Hematopoietic multipotent progenitor cell (in vitro differentiated cells): ENCODE measurements at regions not wholly inside any gene's neighbourhood (a gene's known extent, or its start where the extent isn't known, plus 50 kb on each side); places are given as distances from the start of the nearest gene placed in this dataset.

ENCODE experiments used
- DNase-seq, 3 donors: peaks; one replicate each; pipeline ENCODE4 v3.0.0-alpha.2; 2011 to 2015; ENCODE audit warnings: low read depth in 2 of 3, low spot score in 2 of 3

DNA sequence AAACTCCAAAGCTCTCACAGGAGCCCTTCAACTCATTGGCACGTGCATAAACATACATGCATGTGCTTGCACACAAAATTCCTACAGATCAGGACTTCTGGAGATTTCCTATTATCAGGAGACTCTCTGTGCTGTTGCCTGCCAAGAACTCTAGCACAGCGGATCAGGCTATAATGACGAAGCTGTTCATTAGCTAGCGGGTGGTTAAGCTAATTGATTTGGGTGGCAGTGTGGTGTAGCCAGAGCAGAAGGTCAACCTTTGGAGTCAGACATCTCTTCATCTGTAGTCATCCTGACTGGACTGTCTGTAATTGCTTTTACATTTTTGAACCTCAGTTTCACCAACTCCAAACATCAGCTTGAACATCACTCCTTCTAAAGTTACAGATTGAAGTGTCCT, 69.0 kb downstream of the KIF2B start:
- no peak for DNase-seq

DNA sequence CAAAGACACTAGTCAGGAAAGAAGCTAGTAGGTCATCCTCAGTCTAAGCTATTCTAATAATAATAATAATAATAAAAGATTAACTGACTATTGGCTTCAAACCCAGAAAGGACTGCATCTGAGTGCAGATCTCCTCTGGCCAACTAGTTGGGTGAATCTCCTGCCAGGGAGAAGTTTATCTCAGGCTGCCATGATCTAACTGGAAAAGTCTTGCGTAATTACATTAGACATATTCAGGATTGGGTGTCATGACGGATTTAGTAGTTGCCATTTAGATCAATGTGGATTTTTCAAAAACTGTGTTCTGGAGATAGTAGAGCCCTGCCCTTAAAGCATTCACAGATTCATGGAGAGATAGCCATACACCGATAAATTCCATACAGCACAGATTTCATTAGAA, 69.5 kb downstream of the KIF2B start:
- DNase-seq = no peak

DNA sequence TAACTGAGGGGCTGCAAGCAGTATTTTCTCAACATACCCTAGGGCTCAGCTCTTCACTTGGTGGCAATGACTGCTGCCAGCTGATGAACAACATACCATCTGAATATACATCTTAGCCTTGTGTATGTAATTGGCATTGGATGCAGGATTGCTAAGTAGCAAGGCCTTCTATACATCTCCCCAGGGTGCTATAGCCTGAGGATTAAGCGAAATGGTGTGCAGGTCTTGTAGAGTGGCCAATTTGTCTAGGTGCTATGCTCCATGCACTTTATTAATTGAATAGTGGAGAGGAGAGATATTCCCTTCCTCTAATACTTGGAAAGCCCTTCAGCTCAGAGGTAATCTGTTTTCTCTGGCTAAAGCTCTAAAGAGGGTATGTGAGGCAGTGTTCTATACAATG, 71.9 kb downstream of the KIF2B start:
- DNase-seq = no peak

DNA sequence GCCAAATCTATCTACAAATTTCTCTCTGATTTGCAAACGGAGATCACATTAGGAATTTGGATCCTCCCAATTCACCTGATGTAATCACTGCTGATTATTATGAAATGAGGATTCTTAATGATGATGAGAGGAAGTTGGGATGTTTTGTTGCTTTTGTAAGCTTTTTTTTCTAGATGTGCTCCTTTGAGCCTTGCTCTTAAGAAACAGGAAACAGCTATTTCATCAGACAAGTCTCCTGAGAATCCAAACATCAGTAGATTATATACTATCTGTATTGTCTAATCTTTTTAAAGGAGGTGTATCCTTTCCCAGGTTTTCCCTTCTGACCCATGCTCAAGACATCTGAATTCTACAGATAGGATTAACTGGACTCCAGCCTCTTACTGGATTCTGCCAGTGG, 73.3 kb downstream of the KIF2B start:
- DNase-seq = no peak

DNA sequence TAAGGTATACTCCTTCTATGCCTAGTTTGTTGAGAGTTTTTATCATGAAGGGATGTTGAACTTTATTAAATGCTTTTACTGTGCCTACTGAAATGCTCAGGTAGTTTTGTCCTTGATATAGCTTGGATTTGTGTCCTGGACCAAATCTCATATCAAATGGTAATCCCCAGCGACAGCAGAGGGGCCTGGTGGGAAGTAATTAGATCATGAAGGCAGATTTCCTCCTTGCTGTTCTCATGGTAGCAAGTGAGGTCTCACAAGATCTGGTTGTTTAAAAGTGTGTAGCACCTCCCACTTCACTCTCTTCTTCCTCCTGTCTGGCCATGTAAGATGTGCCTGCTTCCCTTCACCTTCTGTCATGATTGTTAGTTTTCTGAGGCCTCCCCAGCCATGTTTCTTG, 78.2 kb downstream of the KIF2B start:
- DNase-seq = no peak

DNA sequence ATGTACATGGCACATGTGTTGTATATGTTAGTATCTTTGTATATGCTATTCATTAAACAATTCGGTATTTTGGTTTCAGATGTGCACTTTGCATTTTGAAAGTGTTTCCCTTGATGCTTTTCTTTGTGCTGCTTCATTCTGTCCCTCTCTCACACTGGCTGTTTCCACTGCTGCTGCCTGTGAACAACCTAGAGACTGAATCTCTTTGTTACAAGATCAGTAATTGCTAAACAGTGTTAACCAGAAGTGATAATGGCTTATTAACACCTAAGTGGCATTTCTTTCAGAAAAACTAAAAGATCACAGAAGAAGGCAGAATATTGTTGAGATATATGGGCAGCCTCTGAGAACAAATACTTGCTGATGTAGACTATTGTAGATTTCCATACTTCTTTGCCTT, 84.7 kb downstream of the KIF2B start:
- DNase-seq = no peak

DNA sequence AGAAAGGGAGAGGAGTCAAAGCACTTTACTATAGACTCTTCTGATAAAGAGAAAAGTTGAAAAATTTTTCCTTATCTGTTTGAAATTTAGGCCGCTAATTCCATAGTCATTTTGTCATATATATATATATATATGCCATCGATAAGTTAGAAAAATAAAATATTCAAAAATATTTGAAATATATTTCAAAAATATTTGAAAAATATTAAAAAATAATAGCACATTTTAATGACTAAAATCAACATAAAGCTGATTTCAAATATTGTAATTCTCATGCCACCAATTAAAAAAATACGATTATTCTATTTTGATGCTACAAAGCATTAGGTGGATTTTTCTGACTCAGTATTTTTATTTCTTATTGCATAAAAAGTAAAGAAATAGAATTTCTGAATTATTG, 87.1 kb downstream of the KIF2B start:
- DNase-seq = no peak

DNA sequence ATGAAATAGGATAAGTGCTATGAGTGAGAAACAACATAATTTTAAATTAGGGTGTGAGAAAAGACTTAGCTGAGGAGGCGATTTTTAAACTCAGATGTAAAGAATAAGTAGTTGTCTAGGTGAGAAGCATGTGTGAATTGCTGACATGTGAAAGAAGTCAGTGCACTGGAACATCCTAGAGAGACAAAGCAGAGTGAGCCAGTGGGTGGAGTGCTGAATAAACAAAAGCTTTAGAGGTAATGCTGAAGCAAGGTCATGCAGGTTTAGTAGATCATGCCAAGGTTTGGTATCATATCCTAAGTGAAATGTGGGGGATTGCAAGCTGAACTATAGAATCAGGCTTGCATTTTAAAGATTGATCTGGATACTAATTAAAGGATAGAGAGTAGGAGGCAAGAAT, 89.4 kb downstream of the KIF2B start:
- no peak for DNase-seq

DNA sequence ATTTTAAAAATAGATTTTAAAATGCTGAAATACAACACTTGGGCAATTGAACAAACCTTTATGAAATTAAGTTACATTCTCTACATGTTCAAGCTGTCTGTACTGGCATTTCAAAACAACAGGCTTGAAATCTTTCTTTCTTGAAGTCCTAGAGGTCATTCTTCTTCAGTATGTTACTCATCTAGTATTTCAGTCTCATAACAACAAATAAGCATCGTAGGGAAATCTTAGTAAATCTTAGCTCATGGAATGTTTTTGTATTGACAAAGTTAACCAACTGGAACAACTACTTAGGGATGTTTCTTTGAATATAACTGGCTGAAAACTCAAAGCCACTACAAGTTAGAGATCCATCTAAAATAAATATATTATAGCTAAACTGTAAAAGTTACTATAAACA, 96.6 kb downstream of the KIF2B start:
- DNase-seq = no peak

DNA sequence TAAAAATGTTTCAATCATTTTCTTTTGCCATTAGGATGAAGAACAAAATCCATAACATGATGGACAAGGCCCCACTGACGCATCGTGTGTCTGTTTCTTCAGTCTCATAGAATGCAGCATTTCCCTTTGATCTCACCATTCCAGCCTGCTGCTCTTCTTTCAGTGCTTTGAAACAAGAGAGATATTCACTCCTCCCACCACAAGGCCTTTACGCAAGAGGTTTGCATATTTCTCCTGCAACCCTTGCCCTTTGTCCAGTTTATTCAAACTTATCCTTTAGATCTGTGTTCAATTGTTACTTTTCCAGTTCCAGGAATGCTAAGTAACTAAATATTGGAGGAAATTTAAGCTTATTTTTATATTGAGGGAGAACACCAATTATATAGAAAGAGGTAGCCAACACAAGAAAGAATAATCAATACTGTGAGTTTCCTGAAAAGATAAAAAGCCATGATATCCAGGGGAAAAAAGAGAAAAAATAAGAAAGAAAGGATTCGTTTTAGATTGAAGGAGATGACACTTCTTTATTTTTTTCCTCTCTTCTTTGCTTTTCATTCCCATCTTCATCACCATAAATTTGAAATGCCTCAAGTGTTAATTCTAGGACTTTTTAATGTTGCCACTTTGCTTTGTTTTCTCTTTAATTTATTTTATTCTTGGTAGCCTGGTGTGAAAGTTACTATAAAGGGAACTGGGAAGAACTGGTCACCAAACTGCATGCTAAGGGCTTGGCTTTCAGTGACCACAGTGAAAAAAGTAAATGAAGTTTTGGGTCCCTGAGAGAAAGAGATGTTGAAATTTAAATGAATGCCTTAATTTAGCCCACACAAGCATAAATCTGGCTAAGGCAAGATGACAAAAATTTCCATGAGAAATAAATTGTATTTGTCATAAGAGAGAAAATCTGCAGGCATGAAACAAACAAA, 102.1 kb downstream of the KIF2B start:
- no peak for DNase-seq

DNA sequence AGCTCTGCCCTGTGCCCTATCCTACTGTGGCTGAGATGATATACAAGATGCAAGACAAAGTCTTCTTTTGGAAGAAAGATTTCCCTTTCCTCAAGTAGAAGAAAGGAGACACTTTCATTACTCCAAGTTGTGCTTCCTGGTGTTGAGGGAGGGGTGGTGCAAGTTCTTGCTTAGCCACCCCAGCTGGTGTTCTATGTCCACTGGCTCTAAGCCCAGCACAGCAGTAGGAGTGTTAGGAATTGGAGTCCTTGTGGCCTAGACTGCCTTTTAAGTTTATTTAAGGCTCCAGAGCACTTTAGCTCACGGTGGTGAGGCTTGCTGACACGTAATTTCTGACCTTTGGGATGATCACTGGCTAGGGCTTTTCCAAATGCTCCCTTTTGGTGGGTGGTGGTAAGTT, 109.7 kb downstream of the KIF2B start:
- no peak for DNase-seq

DNA sequence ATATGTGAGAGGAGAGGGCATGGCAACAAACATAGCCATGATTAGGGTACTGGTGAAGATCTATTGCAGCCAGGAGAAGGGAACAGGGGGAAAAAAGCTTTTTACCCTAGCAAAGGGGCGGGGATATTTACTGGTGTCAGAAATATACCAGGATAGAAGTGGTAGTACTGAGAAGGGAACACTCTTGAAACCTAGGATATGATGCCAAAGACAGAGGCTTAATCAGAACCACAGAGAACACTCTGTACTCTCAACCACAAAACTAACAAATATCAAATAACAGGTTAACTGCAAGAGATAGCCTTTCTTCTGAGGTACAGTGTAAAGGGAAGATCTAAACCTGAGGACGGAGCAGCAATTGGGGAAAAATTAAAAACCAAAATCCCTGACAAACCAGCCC, 112.2 kb downstream of the KIF2B start:
- DNase-seq = no peak

DNA sequence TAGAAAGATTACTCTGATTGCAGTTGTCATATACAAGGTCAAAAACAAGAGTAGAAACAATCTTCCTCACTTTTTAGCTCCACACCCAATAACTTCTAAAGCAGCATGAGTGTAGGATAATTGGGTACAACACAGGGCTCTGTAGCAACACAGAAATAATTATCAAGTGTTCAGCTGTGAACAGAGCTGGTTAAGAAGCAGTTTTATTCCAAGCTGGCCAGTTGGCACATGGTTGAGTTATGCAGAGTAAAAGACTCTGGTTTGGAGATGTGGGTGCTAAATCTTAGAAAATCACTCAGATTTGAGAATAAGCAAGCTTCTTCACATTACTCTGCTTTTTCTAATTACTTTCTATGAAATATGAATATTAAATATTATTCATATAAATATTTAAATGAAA, 118.5 kb downstream of the KIF2B start:
- DNase-seq = no peak

DNA sequence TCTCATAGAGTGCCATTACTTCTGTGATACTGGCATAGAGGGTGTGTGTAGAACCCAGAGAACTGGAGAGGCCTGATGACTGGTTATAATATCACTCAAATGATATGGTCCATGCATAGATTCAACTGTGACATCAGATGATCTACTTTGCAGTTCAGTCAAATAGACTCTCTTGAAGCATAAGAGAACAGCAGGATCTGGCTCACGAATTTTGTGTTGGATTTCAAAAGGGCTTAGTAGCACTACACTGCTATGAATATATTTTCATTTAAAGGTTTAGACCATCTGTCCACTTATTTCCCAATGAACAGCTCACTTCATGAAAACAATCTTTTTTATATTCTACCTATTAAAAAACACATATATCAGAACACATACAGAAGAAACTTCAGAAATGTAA, 119.7 kb downstream of the KIF2B start:
- DNase-seq = no peak

DNA sequence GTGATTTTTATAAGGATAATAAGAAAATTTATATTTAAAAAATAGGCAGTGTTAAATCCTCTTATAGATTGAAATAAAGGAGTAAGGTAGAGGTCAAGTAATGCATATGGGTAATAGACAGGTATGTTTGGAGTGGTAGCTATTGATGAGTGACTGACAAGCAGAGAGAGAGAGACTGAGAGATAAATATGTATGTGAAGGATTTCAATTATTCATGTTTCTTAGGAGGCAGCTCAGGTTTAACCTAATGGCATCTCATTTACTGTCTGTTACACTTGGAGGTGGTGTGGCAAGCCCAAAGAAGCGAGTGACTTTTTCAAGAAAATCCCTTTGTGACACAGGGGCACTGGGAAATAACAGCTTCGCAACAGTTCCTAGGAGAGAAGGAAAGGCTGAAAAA, 120.2 kb downstream of the KIF2B start:
- no peak for DNase-seq

DNA sequence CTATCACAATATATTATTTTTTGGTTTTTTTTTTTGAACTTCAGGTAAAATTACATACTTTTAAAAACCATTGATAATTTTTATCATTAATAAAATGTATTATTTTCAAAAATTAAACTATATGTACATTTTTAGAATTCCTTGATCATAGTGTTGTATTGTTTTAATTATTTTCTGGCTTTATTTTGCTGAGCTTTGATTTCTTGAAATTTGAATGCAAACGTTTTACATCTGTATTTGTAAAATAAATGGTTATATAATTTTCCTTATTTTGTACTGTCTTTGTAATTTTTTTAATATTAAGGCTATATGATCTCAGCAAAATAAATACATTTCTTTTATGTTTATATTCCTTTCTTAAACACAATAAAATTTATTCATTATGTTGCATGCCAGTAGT, 125.6 kb downstream of the KIF2B start:
- DNase-seq = no peak

DNA sequence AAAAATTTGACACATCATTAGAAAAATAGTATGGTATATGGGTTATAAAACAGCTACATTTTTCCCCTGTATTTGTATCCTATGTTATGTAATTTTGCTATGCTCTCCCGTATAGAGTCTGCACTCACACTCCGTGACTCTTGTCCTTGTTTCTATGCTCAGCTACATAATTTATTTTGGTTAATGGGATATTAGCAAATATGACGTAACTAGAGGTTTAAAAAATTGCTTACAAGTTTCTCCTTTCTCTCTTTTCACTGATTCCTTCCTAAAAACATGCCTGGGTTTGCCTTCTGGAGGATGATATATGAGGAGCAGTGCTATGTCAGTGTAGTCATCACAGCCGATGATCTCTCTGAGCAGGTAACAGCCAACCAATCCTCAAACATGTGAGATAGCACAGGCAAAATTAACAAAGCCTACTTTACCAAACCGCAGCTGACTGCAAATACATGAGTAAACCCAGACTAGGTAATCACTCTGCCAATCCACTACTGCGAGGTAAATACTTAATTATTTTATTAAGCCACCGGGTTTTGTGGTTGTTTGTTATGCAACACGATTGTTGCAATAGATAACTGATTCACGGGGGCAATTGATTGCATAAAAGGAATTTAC, 126.9 kb downstream of the KIF2B start:
- no peak for DNase-seq

DNA sequence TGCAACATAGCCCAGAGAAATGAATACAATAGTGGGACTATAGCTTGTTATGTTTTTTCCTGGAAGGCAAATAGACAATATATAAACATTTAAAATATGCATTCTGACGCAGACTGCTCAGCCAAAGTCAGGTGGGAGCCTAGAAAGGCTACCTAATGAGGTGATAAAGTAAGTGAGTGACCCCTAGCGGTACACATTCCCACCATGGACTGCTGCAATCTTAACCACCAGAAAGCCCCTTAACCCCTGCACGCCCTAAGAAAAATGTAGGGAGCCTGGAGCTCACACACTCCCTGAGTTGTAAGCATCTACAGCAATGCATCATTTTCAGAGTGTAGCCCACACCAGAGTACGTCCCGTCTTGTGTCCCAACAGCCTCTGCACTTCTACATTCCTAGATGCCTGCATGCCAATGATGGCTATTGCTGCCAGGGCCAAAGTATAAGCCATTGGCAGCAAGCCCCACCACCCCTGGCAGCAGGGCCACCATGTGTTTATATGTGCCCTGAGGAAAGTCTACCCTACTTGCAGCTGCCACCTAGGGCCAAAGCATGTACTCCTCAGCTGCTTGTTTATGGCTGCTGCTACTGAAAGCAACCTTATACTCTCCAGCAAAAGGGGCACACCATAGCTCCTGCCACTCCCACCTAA, 127.6 kb downstream of the KIF2B start:
- no peak for DNase-seq

DNA sequence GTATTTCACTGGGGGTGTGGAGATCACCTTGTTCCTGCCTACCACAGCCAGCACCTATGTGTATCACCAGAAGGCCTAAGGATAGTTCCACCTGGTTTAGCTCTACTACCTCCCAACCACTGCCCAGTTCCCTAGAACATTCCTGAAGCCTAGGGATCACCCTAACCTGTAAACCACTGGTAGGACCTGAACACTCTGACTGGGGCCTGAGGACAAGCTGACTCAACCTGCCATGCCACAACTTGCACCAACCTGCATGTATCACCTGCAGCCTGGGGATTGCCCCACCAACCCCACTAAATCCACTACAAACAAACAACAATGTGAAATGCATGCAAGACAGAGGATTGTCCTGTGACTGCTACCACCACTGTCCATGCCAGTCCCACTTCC, 128.1 kb downstream of the KIF2B start:
- no peak for DNase-seq

DNA sequence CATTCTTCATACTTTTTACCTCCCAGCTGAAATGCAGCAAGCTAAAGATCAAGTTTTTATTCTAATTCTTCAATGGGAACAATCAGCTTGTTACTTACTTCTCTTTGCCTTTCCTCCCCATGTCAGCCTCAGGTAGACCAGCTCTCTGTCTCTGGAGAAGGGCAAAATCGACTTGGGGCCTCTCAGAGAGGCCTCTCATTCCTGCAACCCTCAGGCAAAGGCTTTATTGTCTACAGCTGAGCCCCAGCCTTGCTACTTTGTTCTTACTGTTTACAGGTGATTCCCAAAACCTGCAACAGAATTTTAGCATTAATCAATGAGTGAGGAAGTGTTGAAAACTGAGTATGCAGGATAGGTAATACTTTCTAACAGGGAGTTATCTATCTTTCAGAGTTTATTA, 148.6 kb downstream of the KIF2B start:
- DNase-seq = no peak

DNA sequence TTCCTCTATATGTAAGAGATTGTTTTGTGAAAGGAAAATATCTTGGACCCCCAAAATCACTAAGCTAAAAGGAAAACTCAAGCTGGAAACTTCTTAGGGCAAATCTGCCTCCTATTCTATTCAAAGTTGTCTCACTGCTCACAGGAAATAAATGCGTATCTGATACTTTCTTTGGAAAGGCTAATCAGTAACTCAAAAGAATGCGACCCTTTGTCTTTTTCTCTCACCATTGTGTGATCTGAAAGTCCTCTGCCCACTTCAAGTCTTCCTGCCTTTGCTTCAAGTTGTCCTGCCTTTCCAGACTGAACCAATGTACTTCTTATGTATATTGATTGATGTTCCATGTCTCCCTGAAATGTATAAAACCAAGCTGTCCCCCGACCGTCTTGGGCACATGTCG, 157.3 kb downstream of the KIF2B start:
- no peak for DNase-seq

DNA sequence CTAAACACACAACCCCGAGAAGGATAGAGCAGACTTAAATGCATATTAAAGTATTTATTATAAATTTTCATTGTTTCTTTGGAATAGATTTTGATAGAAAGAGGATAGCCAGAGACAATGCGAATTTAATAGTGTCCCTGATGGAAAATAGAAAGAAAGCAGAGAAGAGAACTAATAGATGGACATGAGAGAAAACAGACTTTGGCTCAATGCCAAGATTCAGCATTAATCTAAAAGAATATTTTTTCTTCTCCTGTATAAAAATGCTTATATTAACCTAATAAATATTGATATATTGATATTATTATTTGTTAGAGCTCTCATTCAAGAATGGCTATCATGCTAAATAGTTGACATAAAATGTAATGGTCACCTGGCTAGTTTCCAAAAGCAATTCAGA, 173.4 kb downstream of the KIF2B start:
- no peak for DNase-seq
